ENCODE measurements at regions not wholly inside any gene's neighbourhood (a gene's known extent, or its start where the extent isn't known, plus 50 kb on each side); places are given as distances from the start of the nearest gene placed in this dataset.
"Not testable (repeated sequence)": the region's sequence is repeated elsewhere in the genome, so short reads cannot be mapped to it uniquely, and the experiment has no call there.

GRCh38 chr7:13817230-13817629 is 172.2 kb downstream of the ETV1 start:
- not testable (repeated sequence) for H3K27ac Mint-ChIP-seq; ATAC-seq; H3K9me3 Mint-ChIP-seq; H3K36me3 Mint-ChIP-seq; H3K4me1 Mint-ChIP-seq (ENCODE audit: low read depth in 2 of 2); H3K27me3 Mint-ChIP-seq; DNase-seq (ENCODE audit: low spot score); H3K4me3 Mint-ChIP-seq

- Mint-ChIP-seq H3K27me3 (peaks cover 0 to 6% of the 10 kb centered on the region in 2 donors), H3K4me3 (no peak overlapping the region), H3K27ac (no peak overlapping the region), H3K4me1 (ENCODE audit: low read depth in 2 of 2) (peaks cover 0 to 3% of the 10 kb centered on the region in 2 donors), H3K36me3 (no peaks in the 10 kb centered on the region), H3K9me3 (peaks cover 6% of the 10 kb centered on the region)
- ATAC-seq, result no peak
- no peak for DNase-seq (ENCODE audit: low spot score)
Measured at GRCh38 chr7:13821152-13821787, 168.2 kb downstream of the ETV1 start.

DNA sequence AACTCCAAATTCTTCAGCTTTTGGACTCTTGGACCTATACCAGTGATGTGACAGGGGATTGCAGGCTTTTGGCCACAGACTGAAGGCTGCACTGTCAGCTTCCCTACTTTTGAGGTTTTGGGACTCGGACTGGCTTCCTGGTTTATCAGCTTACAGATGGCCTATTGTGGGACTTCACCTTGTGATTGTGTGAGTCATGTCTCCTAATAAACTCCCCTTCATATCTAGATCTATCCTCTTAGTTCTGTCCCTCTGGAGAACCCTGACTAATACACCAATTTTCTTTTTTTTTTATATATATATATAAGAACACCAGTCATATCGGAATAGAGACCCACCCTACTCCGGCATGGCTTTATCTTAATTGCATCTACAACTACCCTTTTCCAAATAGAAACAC is 166.8 kb downstream of the ETV1 start:
- H3K4me1 Mint-ChIP-seq (ENCODE audit: low read depth in 2 of 2), result peaks cover 0 to 3% of the 10 kb centered on the region in 2 donors
- ATAC-seq (no peak), DNase-seq (ENCODE audit: low spot score) (no peak)
- H3K27ac Mint-ChIP-seq, result no peak overlapping the region
- no peaks in the 10 kb centered on the region for H3K36me3 Mint-ChIP-seq
- peaks cover 6% of the 10 kb centered on the region for H3K9me3 Mint-ChIP-seq
- no peak overlapping the region for H3K4me3 Mint-ChIP-seq
- peaks cover 0 to 6% of the 10 kb centered on the region in 2 donors for H3K27me3 Mint-ChIP-seq

GRCh38 chr7:13826752-13827151 is 162.7 kb downstream of the ETV1 start:
- DNase-seq (ENCODE audit: low spot score) (no peak), ATAC-seq (no peak)
- Mint-ChIP-seq H3K4me3 (no peak overlapping the region), H3K4me1 (ENCODE audit: low read depth in 2 of 2) (peaks cover 6% of the 10 kb centered on the region in 2 donors), H3K27ac (no peak overlapping the region), H3K36me3 (no peaks in the 10 kb centered on the region), H3K27me3 (no peaks in the 10 kb centered on the region), H3K9me3 (no peaks in the 10 kb centered on the region)

DNA sequence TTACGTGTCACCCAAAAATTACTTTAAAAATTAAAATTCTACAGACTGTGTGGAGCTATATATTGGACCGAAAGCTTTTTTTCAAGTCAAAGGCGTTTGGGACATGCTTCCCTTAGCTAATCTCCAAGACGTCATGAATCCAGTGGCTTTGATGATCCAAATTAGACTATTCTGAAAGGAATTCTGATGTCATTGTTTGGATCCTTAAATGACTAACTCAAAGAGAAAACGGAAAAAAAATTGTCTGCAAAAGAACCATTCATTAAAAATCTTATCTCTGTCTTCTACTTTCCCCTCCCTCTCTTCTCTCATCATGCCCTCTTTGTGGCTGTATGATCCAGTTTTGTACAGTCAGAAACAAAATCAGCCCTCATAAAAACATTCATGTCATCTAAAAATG is 161.8 kb downstream of the ETV1 start:
- Mint-ChIP-seq H3K36me3 (no peaks in the 10 kb centered on the region), H3K4me3 (no peak overlapping the region), H3K4me1 (ENCODE audit: low read depth in 2 of 2) (peaks cover 6% of the 10 kb centered on the region in 2 donors), H3K9me3 (no peaks in the 10 kb centered on the region), H3K27me3 (no peaks in the 10 kb centered on the region), H3K27ac (no peak overlapping the region)
- ATAC-seq (no peak), DNase-seq (ENCODE audit: low spot score) (no peak)

- no peak overlapping the region for H3K4me3 Mint-ChIP-seq
- no peaks in the 10 kb centered on the region for H3K27me3 Mint-ChIP-seq
- peaks cover 6% of the 10 kb centered on the region in 2 donors for H3K4me1 Mint-ChIP-seq (ENCODE audit: low read depth in 2 of 2)
- H3K27ac Mint-ChIP-seq, result no peak overlapping the region
- H3K36me3 Mint-ChIP-seq, result no peaks in the 10 kb centered on the region
- no peak for ATAC-seq
- no peak for DNase-seq (ENCODE audit: low spot score)
- H3K9me3 Mint-ChIP-seq, result no peaks in the 10 kb centered on the region
Measured at GRCh38 chr7:13829231-13829630, 160.2 kb downstream of the ETV1 start.

- no peak overlapping the region for H3K4me3 Mint-ChIP-seq
- H3K9me3 Mint-ChIP-seq, result no peaks in the 10 kb centered on the region
- ATAC-seq, result no peak
- H3K36me3 Mint-ChIP-seq, result no peaks in the 10 kb centered on the region
- DNase-seq (ENCODE audit: low spot score), result no peak
- H3K27me3 Mint-ChIP-seq, result no peaks in the 10 kb centered on the region
- H3K27ac Mint-ChIP-seq, result no peak overlapping the region
- H3K4me1 Mint-ChIP-seq (ENCODE audit: low read depth in 2 of 2), result peaks cover 6% of the 10 kb centered on the region in 2 donors
Measured at GRCh38 chr7:13829914-13830900, 159.3 kb downstream of the ETV1 start.

GRCh38 chr7:13832346-13832745 is 157.1 kb downstream of the ETV1 start:
- H3K4me1 Mint-ChIP-seq (ENCODE audit: low read depth in 2 of 2), result peaks cover 6% of the 10 kb centered on the region in 2 donors
- no peaks in the 10 kb centered on the region for H3K36me3 Mint-ChIP-seq
- ATAC-seq, result no peak
- no peak for DNase-seq (ENCODE audit: low spot score)
- no peak overlapping the region for H3K4me3 Mint-ChIP-seq
- no peaks in the 10 kb centered on the region for H3K27me3 Mint-ChIP-seq
- no peak overlapping the region for H3K27ac Mint-ChIP-seq
- H3K9me3 Mint-ChIP-seq, result no peaks in the 10 kb centered on the region

DNA sequence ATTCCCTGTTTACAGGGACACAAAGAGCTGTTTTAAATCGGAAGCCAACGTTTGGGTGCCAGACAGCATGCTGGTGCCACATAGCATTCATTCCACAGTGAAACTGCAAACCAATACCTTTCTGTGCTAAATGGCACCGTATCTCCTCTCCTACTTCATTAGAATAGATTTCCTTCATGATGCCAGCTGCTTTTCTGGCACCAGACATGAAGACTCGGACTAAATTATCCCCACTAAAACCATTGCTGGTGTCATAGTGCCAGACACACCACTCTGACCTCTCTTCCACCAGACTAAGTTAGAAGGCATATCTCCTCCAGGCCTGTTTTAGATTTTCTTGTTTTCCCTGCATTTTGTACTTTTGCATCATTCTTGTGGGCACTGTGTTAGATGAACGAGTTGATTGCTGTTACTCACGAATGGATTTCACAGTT is 155.1 kb downstream of the ETV1 start:
- no peak overlapping the region for H3K4me3 Mint-ChIP-seq
- H3K36me3 Mint-ChIP-seq, result no peaks in the 10 kb centered on the region
- no peaks in the 10 kb centered on the region for H3K9me3 Mint-ChIP-seq
- H3K27ac Mint-ChIP-seq, result no peak overlapping the region
- H3K4me1 Mint-ChIP-seq (ENCODE audit: low read depth in 2 of 2), result peaks cover 6% of the 10 kb centered on the region in 2 donors
- no peak for ATAC-seq
- H3K27me3 Mint-ChIP-seq, result peaks cover 0 to 2% of the 10 kb centered on the region in 2 donors
- DNase-seq (ENCODE audit: low spot score), result no peak

GRCh38 chr7:13835442-13835841 is 154.0 kb downstream of the ETV1 start:
- no peaks in the 10 kb centered on the region for H3K9me3 Mint-ChIP-seq
- DNase-seq (ENCODE audit: low spot score), result no peak
- peaks cover under 1% of the 10 kb centered on the region in 2 donors for H3K4me1 Mint-ChIP-seq (ENCODE audit: low read depth in 2 of 2)
- H3K27ac Mint-ChIP-seq, result no peak overlapping the region
- no peak overlapping the region for H3K4me3 Mint-ChIP-seq
- peaks cover 5% of the 10 kb centered on the region in 2 donors for H3K27me3 Mint-ChIP-seq
- no peak for ATAC-seq
- H3K36me3 Mint-ChIP-seq, result no peaks in the 10 kb centered on the region

DNA sequence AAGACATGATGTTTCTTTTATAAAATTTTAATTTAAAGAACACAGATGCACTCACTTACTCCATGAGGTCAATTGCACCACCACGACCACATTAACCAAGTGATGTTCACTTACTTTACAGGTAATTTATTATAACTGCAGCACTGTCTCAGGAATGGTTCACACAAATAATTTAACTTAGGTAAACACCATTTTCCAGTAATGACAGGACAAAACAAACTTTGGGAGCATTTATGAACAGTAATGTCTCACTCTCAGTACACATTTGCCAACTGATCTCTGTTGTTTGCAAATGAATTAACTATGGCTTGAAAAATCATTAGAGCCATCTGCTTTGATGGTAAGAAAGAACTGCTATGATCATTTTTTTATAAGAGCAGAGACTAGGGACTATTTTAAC is 150.4 kb downstream of the ETV1 start:
- H3K36me3 Mint-ChIP-seq, result peaks cover 4% of the 10 kb centered on the region
- ATAC-seq (no peak), DNase-seq (ENCODE audit: low spot score) (no peak)
- no peaks in the 10 kb centered on the region for H3K9me3 Mint-ChIP-seq
- H3K27me3 Mint-ChIP-seq, result peaks cover 8 to 21% of the 10 kb centered on the region in 2 donors
- H3K27ac Mint-ChIP-seq, result no peak overlapping the region
- no peak overlapping the region for H3K4me3 Mint-ChIP-seq
- H3K4me1 Mint-ChIP-seq (ENCODE audit: low read depth in 2 of 2), result no peaks in the 10 kb centered on the region

Measured in natural killer cell treated with Interleukin-12 subunit alpha and Interleukin-12 subunit beta and Interleukin-15 and Interleukin-18, amount 100 ng/mL, for 72 hours (primary cell).